HEK293 (cell line): ENCODE measurements at regions not wholly inside any gene's neighbourhood (a gene's known extent, or its start where the extent isn't known, plus 50 kb on each side); places are given as distances from the start of the nearest gene placed in this dataset.

Source experiments
- CTCF ChIA-PET: fragments of 350-600 bp; formaldehyde crosslinking; extraction: SDS; loops from one replicate; lab custom pipeline; 2021; ENCODE audit warnings: antibody characterized with exemption; lab: Yijun Ruan, JAX
- POLR2A ChIA-PET: fragments of 300-600 bp; formaldehyde crosslinking; extraction: SDS; loops from one replicate; lab custom pipeline; 2020; ENCODE audit warnings: antibody characterized with exemption, inconsistent platforms; lab: Yijun Ruan, JAX
- H3K27ac ChIP-seq: fragments of 200-500 bp; sonication (Bioruptor generic); 2 replicates; pipeline ENCODE4 v1.5.1; 2014; ENCODE audit warnings: low read depth, low read length, control low read depth, inconsistent platforms; ENCODE audit errors: extremely low read depth
- H3K36me3 ChIP-seq, 2 experiments: fragments of 200-500 bp in 1 of 2; sonication (Bioruptor generic) in 1 of 2; 1 replicate in 1 of 2; 2 replicates in 1 of 2; pipeline ENCODE4 v1.5.1; 2014 to 2017; ENCODE audit warnings: inconsistent platforms in 2 of 2, low read length in 2 of 2; ENCODE audit not compliant: control insufficient read depth in 2 of 2, insufficient read depth in 1 of 2
- H3K4me1 ChIP-seq: fragments of 200-500 bp; sonication (Bioruptor generic); 2 replicates; pipeline ENCODE4 v1.5.1; 2014; ENCODE audit warnings: mild to moderate bottlenecking, low read length, inconsistent platforms; ENCODE audit not compliant: control insufficient read depth, insufficient read depth
- H3K4me3 ChIP-seq: 2 replicates; pipeline ENCODE4 v1.5.1; 2011; ENCODE audit warnings: low read depth, mild to moderate bottlenecking, control low read depth, low read length, moderate library complexity
- H3K9me3 ChIP-seq: fragments of 200-500 bp; sonication (Bioruptor generic); 2 replicates; pipeline ENCODE4 v1.5.1; 2014; ENCODE audit warnings: low read depth, low read length, inconsistent platforms; ENCODE audit not compliant: control insufficient read depth, insufficient read depth
- AEBP2 ChIP-seq: fragments of 450-650 bp; formaldehyde crosslinking; IDR thresholded peaks from 2 replicates; pipeline ENCODE4 v1.5.1; 2016; ENCODE audit warnings: missing biosample characterization, missing genetic modification characterization, borderline replicate concordance
- HIC1 ChIP-seq: fragments of 450-650 bp; formaldehyde crosslinking; IDR thresholded peaks from 2 replicates; pipeline ENCODE4 v1.5.1; 2016; ENCODE audit warnings: missing biosample characterization, missing genetic modification characterization
- KLF9 ChIP-seq: fragments of 450-650 bp; formaldehyde crosslinking; IDR thresholded peaks from 2 replicates; pipeline ENCODE4 v1.5.1; 2016; ENCODE audit warnings: missing biosample characterization, missing genetic modification characterization, low read depth
- ZNF138 ChIP-seq: fragments of 450-650 bp; formaldehyde crosslinking; IDR thresholded peaks from 2 replicates; pipeline ENCODE4 v1.5.1; 2016; ENCODE audit warnings: missing biosample characterization, missing genetic modification characterization, borderline replicate concordance
- ZNF155 ChIP-seq: fragments of 450-650 bp; formaldehyde crosslinking; IDR thresholded peaks from 2 replicates; pipeline ENCODE4 v1.5.1; 2016; ENCODE audit warnings: missing biosample characterization, missing genetic modification characterization
- ZNF18 ChIP-seq: fragments of 450-650 bp; formaldehyde crosslinking; IDR thresholded peaks from 2 replicates; pipeline ENCODE4 v1.5.1; 2016; ENCODE audit warnings: missing biosample characterization, missing genetic modification characterization
- ZNF280D ChIP-seq: fragments of 450-650 bp; formaldehyde crosslinking; IDR thresholded peaks from 2 replicates; pipeline ENCODE4 v1.5.1; 2016; ENCODE audit warnings: missing biosample characterization, missing genetic modification characterization
- ZNF449 ChIP-seq: fragments of 450-650 bp; formaldehyde crosslinking; IDR thresholded peaks from 2 replicates; pipeline ENCODE4 v1.5.1; 2017; ENCODE audit warnings: missing biosample characterization, mild to moderate bottlenecking, missing genetic modification characterization, moderate library complexity
- ZNF514 ChIP-seq: fragments of 450-650 bp; formaldehyde crosslinking; IDR thresholded peaks from 2 replicates; pipeline ENCODE4 v1.5.1; 2016; ENCODE audit warnings: missing biosample characterization, missing genetic modification characterization
- ZNF548 ChIP-seq: fragments of 450-650 bp; formaldehyde crosslinking; IDR thresholded peaks from 2 replicates; pipeline ENCODE4 v1.5.1; 2016; ENCODE audit warnings: missing biosample characterization, missing genetic modification characterization
- ZNF670 ChIP-seq: fragments of 450-650 bp; formaldehyde crosslinking; IDR thresholded peaks from 2 replicates; pipeline ENCODE4 v1.5.1; 2016; ENCODE audit warnings: missing biosample characterization, missing genetic modification characterization, low read depth
- ZNF830 ChIP-seq: fragments of 450-650 bp; IDR thresholded peaks from 2 replicates; pipeline ENCODE4 v1.5.0; 2018; ENCODE audit warnings: missing biosample characterization, missing genetic modification characterization, low read depth, mild to moderate bottlenecking, moderate library complexity
- ZSCAN16 ChIP-seq: fragments of 450-650 bp; formaldehyde crosslinking; IDR thresholded peaks from 2 replicates; pipeline ENCODE4 v1.5.1; 2016; ENCODE audit warnings: missing biosample characterization, missing genetic modification characterization
- ZSCAN18 ChIP-seq: fragments of 450-650 bp; formaldehyde crosslinking; IDR thresholded peaks from 2 replicates; pipeline ENCODE4 v1.5.1; 2016; ENCODE audit warnings: missing biosample characterization, missing genetic modification characterization
- ZSCAN23 ChIP-seq: fragments of 450-650 bp; formaldehyde crosslinking; IDR thresholded peaks from 2 replicates; pipeline ENCODE4 v1.5.1; 2016; ENCODE audit warnings: missing biosample characterization, missing genetic modification characterization

GRCh38 chr6:54771968-54772367 lies 74.6 kb upstream of the FAM83B start:
- Histone ChIP-seq H3K4me3 (no peak overlapping the region), H3K4me1 (0 out of 2 replicates have a peak, but pooled peaks cover 2% of the 10 kb centered on the region), H3K36me3 (no peaks in the 10 kb centered on the region), H3K27ac (no peak overlapping the region), H3K9me3 (no peaks in the 10 kb centered on the region)
- POLR2A ChIA-PET = no interaction called here
- TF ChIP-seq AEBP2 (tag by site-specific recombination) (no peak), ZNF830 (tag by site-specific recombination) (no peak), ZNF670 (no peak), ZSCAN16 (tag by site-specific recombination) (no peak), ZNF548 (tag by site-specific recombination) (no peak), ZNF514 (no peak), ZSCAN23 (no peak), ZNF155 (tag by site-specific recombination) (no peak), ZNF280D (tag by site-specific recombination) (no peak), ZNF18 (no peak), ZSCAN18 (tag by site-specific recombination) (no peak), KLF9 (tag by site-specific recombination) (no peak), ZNF138 (no peak), ZNF449 (tag by site-specific recombination) (no peak), HIC1 (tag by site-specific recombination) (no peak)
- CTCF ChIA-PET = interaction anchor here (1.4 kb wide), 1 partner anchor 54 kb away, joined by 6 read pairs; no protein-coding TSS in a partner anchor
